K562 (cell line): ENCODE measurements at regions not wholly inside any gene's neighbourhood (a gene's known extent, or its start where the extent isn't known, plus 50 kb on each side); places are given as distances from the start of the nearest gene placed in this dataset.

Experiments used
- ATAC-seq: fragments of 200-7000 bp; cut with Tn5 transposase; 3 replicates; pipeline ENCODE4 v1.9.1; 2020; ENCODE audit warnings: moderate library complexity
- BruUV-seq: library from RNA; stranded (reverse); fragments of 400-500 nt; replicated peaks from 2 replicates; lab custom pipeline; 2021; lab: Mats Ljungman, UMichigan
- CTCF ChIA-PET: fragments of 300-600 bp; formaldehyde crosslinking; extraction: SDS; loops from one replicate; lab custom pipeline; 2021; ENCODE audit warnings: low intra/inter-chr PET ratio; lab: Yijun Ruan, JAX
- POLR2A ChIA-PET: fragments of 300-600, 350-650 bp; sonication (Branson Sonifier 250); formaldehyde crosslinking; extraction: SDS; loops from one replicate; lab custom pipeline; 2021; ENCODE audit warnings: antibody characterized with exemption, inconsistent platforms; lab: Yijun Ruan, JAX
- DNase-seq, 4 experiments: peaks; one replicate each; pipeline versions ENCODE4 v3.0.0 to v3.0.0-alpha.2; 2011 to 2018; ENCODE audit warnings: low spot score in 3 of 4, mixed read lengths in 3 of 4; ENCODE audit errors: extremely low read depth in 1 of 4
- FAIRE-seq: peaks from 2 replicates; lab custom pipeline; 2011; peaks lifted over from hg19 to GRCh38; lab: Jason Lieb, UNC
- H2AFZ ChIP-seq: 2 replicates; pipeline ENCODE4 v1.6.0; 2011; ENCODE audit warnings: low read depth, low read length, control low read depth, inconsistent platforms
- H3K27ac ChIP-seq: fragments of 200-600 bp; 3 replicates; pipeline ENCODE4 v1.8.0; 2011; ENCODE audit warnings: low read depth, mild to moderate bottlenecking, control low read depth, inconsistent platforms, low read length, moderate library complexity, mixed read lengths; ENCODE audit errors: extremely low read depth
- H3K27me3 ChIP-seq, 2 experiments: fragments of 300-600 bp in 1 of 2; 2 replicates in 1 of 2; 3 replicates in 1 of 2; pipeline versions ENCODE4 v1.6.0 to v1.8.0; 2011; ENCODE audit warnings: inconsistent platforms in 2 of 2, low read length in 2 of 2, mild to moderate bottlenecking in 1 of 2, mixed read lengths in 1 of 2, moderate library complexity in 1 of 2; ENCODE audit not compliant: control insufficient read depth in 2 of 2, insufficient read depth in 2 of 2
- H3K36me3 ChIP-seq: fragments of 300-600 bp; 3 replicates; pipeline ENCODE4 v1.8.0; 2011; ENCODE audit warnings: mild to moderate bottlenecking, low read length, inconsistent platforms; ENCODE audit not compliant: control insufficient read depth, insufficient read depth
- H3K4me1 ChIP-seq, 2 experiments: fragments of 200-600 bp in 1 of 2; replicated peaks in 1 of 2; 2 replicates in 1 of 2; 3 replicates in 1 of 2; pipeline versions ENCODE4 v1.5.1 to v1.8.0; 2011; ENCODE audit warnings: inconsistent platforms in 2 of 2, low read length in 2 of 2, mild to moderate bottlenecking in 1 of 2, mixed read lengths in 1 of 2, moderate library complexity in 1 of 2; ENCODE audit not compliant: control insufficient read depth in 2 of 2, insufficient read depth in 2 of 2
- H3K4me2 ChIP-seq: 2 replicates; pipeline ENCODE4 v1.6.1; 2011; ENCODE audit warnings: low read length, control low read depth, inconsistent platforms, mixed read lengths; ENCODE audit not compliant: insufficient read depth
- H3K4me3 ChIP-seq: fragments of 200-600 bp; sonication (generic), shearing (Covaris generic); 2 replicates; pipeline ENCODE4 v1.5.1; 2016; ENCODE audit warnings: control low read depth, inconsistent platforms
- H3K79me2 ChIP-seq: fragments of 200-600 bp; 3 replicates; pipeline ENCODE4 v1.8.0; 2011; ENCODE audit warnings: low read length, inconsistent platforms; ENCODE audit not compliant: control insufficient read depth, insufficient read depth
- H3K9ac ChIP-seq, 2 experiments: 2 replicates each; pipeline versions ENCODE4 v1.6.0 to v1.6.1; 2011; ENCODE audit warnings: low read depth in 2 of 2, low read length in 2 of 2, control low read depth in 1 of 2, inconsistent platforms in 1 of 2, mild to moderate bottlenecking in 1 of 2, mixed read lengths in 1 of 2; ENCODE audit not compliant: insufficient read depth in 1 of 2
- H3K9me1 ChIP-seq: one replicate; pipeline ENCODE4 v1.6.0; 2011; ENCODE audit warnings: inconsistent platforms, mild to moderate bottlenecking, low read length, moderate library complexity; ENCODE audit not compliant: control insufficient read depth, insufficient read depth
- H3K9me3 ChIP-seq: replicated peaks from 2 replicates; pipeline ENCODE4 v1.5.1; 2011; ENCODE audit warnings: low read depth, low read length, inconsistent platforms; ENCODE audit not compliant: control insufficient read depth, insufficient read depth
- H4K20me1 ChIP-seq: replicated peaks from 2 replicates; pipeline ENCODE4 v1.6.1; 2011; ENCODE audit warnings: low read length, inconsistent platforms, mixed read lengths; ENCODE audit not compliant: control insufficient read depth, insufficient read depth
- DPF2 ChIP-seq: fragments of 450-650 bp; IDR thresholded peaks from 2 replicates; pipeline ENCODE4 v1.6.1; 2016
- NR2C2 ChIP-seq, 2 experiments: fragments of 200-800 bp in 1 of 2; sonication (Bioruptor generic) in 1 of 2; sonication (generic) in 1 of 2; formaldehyde crosslinking in 1 of 2; IDR thresholded peaks; 2 replicates each; pipeline versions ENCODE4 v1.6.1 to v1.8.0; 2016 to 2022; ENCODE audit warnings: mild to moderate bottlenecking in 1 of 2, missing compliant biosample characterization in 1 of 2, missing genetic modification characterization in 1 of 2, missing genetic modification reagents in 1 of 2
- TEAD4 ChIP-seq, 2 experiments: sonication (generic) in 1 of 2; formaldehyde crosslinking in 1 of 2; IDR thresholded peaks; 2 replicates each; pipeline versions ENCODE4 v1.6.1 to v1.8.0; 2012 to 2022; ENCODE audit warnings: borderline replicate concordance in 1 of 2, inconsistent platforms in 1 of 2, low read length in 1 of 2, mild to moderate bottlenecking in 1 of 2, missing genetic modification reagents in 1 of 2
- ZEB2 ChIP-seq: fragments of 450-650 bp; IDR thresholded peaks from 2 replicates; pipeline ENCODE4 v1.6.1; 2016
- WGBS: fragments of 100-300 bp; shearing (Covaris generic); methylation state at CpG from one replicate; pipeline ENCODE4 v1.1.6; 2016; ENCODE audit warnings: low coverage, mixed read lengths; ENCODE audit not compliant: insufficient coverage; ENCODE audit errors: missing lambda C conversion rate; 5-methylcytosine and 5-hydroxymethylcytosine counted together
- in situ Hi-C: fragments of 300-500 bp; cut with MboI; formaldehyde crosslinking; loops from 4 replicates; pipeline ENCODE4 v1.15.0; 2018; ENCODE audit warnings: inconsistent platforms, mixed read lengths
- intact Hi-C: fragments of 100-400 bp; cut with micrococcal nuclease; formaldehyde crosslinking; loops from 2 replicates; pipeline ENCODE4 v1.14.2; 2022
- TF ChIP-seq, protein P1 (sequence below): fragments of 250-450 bp; sonication (Bioruptor Pico); IDR thresholded peaks from 2 replicates; pipeline ENCODE4 v1.8.0; 2022; ENCODE audit warnings: moderate library complexity, mild to moderate bottlenecking, inconsistent platforms

DNA sequence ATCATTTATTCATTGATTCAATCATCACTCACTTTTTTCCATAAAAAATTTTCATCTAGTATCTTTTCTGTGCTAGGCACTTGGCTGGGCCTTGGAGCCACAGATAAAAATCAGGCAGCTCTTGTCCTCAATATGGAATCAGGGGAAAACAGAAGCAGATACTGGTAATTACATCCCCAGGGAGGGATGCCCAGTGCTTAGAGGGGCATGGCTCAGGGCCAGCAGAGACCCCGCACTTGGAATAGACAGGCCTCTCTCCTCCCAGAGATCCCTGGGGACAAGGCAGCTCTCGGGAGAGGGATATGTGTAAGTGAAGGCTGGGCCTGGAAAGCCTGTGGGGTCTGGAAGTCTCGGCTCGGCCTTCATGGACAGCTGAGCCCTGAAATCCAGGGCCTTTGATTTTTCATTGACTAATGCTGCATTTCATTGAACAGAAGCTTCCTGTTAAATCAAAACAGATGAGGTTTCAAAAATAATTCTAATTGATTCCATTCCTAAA lies 180.4 kb downstream of the FOXD2 start:
- Histone ChIP-seq H3K4me3 (no peak overlapping the region), H3K36me3 (no peaks in the 10 kb centered on the region), H3K27me3 (peaks cover 0 to 21% of the 10 kb centered on the region in 2 experiments; a peak in 1 of 5 replicates), H3K9me1 (no peaks in the 10 kb centered on the region), H3K79me2 (no peaks in the 10 kb centered on the region), H2AFZ (no peak overlapping the region), H3K27ac (no peak overlapping the region), H4K20me1 (no peaks in the 10 kb centered on the region), H3K9ac (no peak overlapping the region), H3K4me1 (no peaks in the 10 kb centered on the region), H3K9me3 (no peaks in the 10 kb centered on the region), H3K4me2 (no peak overlapping the region)
- TF ChIP-seq TEAD4 (IDR thresholded peaks at IDR 0.05; ENCODE audit: low read length) (no peak), TEAD4 (CRISPR knock-in tag; IDR thresholded peaks at IDR 0.05; ENCODE audit: borderline replicate concordance) (no peak), NR2C2 (CRISPR knock-in tag; IDR thresholded peaks at IDR 0.05) (no peak), NR2C2 (tag; IDR thresholded peaks at IDR 0.05) (no peak), DPF2 (no peak), ZEB2 (no peak)
- TF ChIP-seq, protein P1, sequence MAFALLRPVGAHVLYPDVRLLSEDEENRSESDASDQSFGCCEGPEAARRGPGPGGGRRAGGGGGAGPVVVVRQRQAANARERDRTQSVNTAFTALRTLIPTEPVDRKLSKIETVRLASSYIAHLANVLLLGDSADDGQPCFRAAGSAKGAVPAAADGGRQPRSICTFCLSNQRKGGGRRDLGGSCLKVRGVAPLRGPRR: no peak
- CTCF ChIA-PET: no interaction called here
- no peak for FAIRE-seq
- POLR2A ChIA-PET: no interaction called here
- 4% methylated on average over 4 of the region's 4 CpGs for WGBS
- intact Hi-C loops: loop anchor here (5.0 kb wide), 1 partner anchor 166 kb away; no protein-coding TSS in a partner anchor
- in situ Hi-C loops: no loop called here
- no peak for ATAC-seq
- DNase-seq: no peak
- BruUV-seq: no TSS peak
